Vagina (tissue), 2 donors: ENCODE measurements at regions not wholly inside any gene's neighbourhood (a gene's known extent, or its start where the extent isn't known, plus 50 kb on each side); places are given as distances from the start of the nearest gene placed in this dataset.

Experiments
- POLR2A ChIP-seq, 2 donors: fragments of 450-650 bp; IDR thresholded peaks; one replicate each; pipeline ENCODE4 v1.6.1; 2017; ENCODE audit warnings: antibody characterized with exemption in 2 of 2, mild to moderate bottlenecking in 2 of 2, moderate library complexity in 2 of 2
- TF ChIP-seq, protein P1 (sequence below), 3 experiments: fragments of 450-650 bp in 2 of 3; fragments of 200-600 bp in 1 of 3; sonication (generic) in 1 of 3; IDR thresholded peaks; one replicate each; pipeline ENCODE4 v1.5.1; 2017 to 2019; ENCODE audit warnings: antibody characterized with exemption in 3 of 3, mild to moderate bottlenecking in 2 of 3, moderate library complexity in 2 of 3

DNA sequence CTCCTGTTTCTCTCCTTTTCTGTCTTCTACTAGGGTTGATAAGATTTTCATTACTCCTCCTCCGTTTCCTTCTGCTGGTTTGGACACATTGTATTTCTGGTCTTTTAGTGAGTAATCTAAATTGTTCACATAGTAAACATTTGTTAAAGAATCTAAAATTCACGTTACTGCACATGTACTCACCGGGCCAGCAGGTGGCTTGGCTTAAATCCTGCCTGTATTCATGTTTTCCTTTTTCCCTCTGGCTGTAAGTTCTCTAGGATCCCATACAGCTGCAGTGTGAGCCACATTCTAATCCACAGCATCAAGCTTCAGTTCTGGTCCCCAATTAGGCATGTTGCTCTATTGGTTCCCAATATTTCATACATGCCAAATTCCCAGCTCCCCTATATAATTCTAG is 958.3 kb downstream of the ADGRL2 start:
- TF ChIP-seq, protein P1, sequence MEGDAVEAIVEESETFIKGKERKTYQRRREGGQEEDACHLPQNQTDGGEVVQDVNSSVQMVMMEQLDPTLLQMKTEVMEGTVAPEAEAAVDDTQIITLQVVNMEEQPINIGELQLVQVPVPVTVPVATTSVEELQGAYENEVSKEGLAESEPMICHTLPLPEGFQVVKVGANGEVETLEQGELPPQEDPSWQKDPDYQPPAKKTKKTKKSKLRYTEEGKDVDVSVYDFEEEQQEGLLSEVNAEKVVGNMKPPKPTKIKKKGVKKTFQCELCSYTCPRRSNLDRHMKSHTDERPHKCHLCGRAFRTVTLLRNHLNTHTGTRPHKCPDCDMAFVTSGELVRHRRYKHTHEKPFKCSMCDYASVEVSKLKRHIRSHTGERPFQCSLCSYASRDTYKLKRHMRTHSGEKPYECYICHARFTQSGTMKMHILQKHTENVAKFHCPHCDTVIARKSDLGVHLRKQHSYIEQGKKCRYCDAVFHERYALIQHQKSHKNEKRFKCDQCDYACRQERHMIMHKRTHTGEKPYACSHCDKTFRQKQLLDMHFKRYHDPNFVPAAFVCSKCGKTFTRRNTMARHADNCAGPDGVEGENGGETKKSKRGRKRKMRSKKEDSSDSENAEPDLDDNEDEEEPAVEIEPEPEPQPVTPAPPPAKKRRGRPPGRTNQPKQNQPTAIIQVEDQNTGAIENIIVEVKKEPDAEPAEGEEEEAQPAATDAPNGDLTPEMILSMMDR (IDR thresholded peaks at IDR 0.05), result no peak
- no peak for TF ChIP-seq POLR2A (IDR thresholded peaks at IDR 0.05)
